ENCODE measurements at regions not wholly inside any gene's neighbourhood (a gene's known extent, or its start where the extent isn't known, plus 50 kb on each side); places are given as distances from the start of the nearest gene placed in this dataset.
"Not testable (repeated sequence)": the region's sequence is repeated elsewhere in the genome, so short reads cannot be mapped to it uniquely, and the experiment has no call there.

GRCh38 chr9:102185962-102186361 is 447.5 kb upstream of the GRIN3A start:
- H3K4me3 ChIP-seq (replicated peaks; ENCODE audit: low read depth, low read length) = no peak overlapping the region
- no peaks in the 10 kb centered on the region for H3K27me3 ChIP-seq (replicated peaks; ENCODE audit: control insufficient read depth, insufficient read depth, low read length)
- no peak for DNase-seq (ENCODE audit: extremely low read depth, insufficient read length)
- TF ChIP-seq CTCF (IDR thresholded peaks at IDR 0.05; ENCODE audit: insufficient read depth, low read length, poor library complexity, severe bottlenecking) = no peak
- H3K36me3 ChIP-seq (ENCODE audit: control insufficient read depth, insufficient read depth, low read length) = no peaks in the 10 kb centered on the region

GRCh38 chr9:102185371-102185770 is 446.9 kb upstream of the GRIN3A start:
- H3K27me3 ChIP-seq (replicated peaks; ENCODE audit: control insufficient read depth, insufficient read depth, low read length) = no peaks in the 10 kb centered on the region
- no peak overlapping the region for H3K4me3 ChIP-seq (replicated peaks; ENCODE audit: low read depth, low read length)
- no peak for TF ChIP-seq CTCF (IDR thresholded peaks at IDR 0.05; ENCODE audit: insufficient read depth, low read length, poor library complexity, severe bottlenecking)
- no peak for DNase-seq (ENCODE audit: extremely low read depth, insufficient read length)
- no peaks in the 10 kb centered on the region for H3K36me3 ChIP-seq (ENCODE audit: control insufficient read depth, insufficient read depth, low read length)

- H3K4me3 ChIP-seq (replicated peaks; ENCODE audit: low read depth, low read length) = no peak overlapping the region
- DNase-seq (ENCODE audit: extremely low read depth, insufficient read length) = no peak
- no peak for TF ChIP-seq CTCF (IDR thresholded peaks at IDR 0.05; ENCODE audit: insufficient read depth, low read length, poor library complexity, severe bottlenecking)
- no peaks in the 10 kb centered on the region for H3K36me3 ChIP-seq (ENCODE audit: control insufficient read depth, insufficient read depth, low read length)
- H3K27me3 ChIP-seq (replicated peaks; ENCODE audit: control insufficient read depth, insufficient read depth, low read length) = no peaks in the 10 kb centered on the region
These were observed 440.4 kb upstream of the GRIN3A start for GRCh38 chr9:102178811-102179210.

- DNase-seq (ENCODE audit: extremely low read depth, insufficient read length); H3K4me3 ChIP-seq (replicated peaks; ENCODE audit: low read depth, low read length); H3K27me3 ChIP-seq (replicated peaks; ENCODE audit: control insufficient read depth, insufficient read depth, low read length); H3K36me3 ChIP-seq (ENCODE audit: control insufficient read depth, insufficient read depth, low read length): not testable (repeated sequence)
These were observed 435.8 kb upstream of the GRIN3A start for GRCh38 chr9:102174202-102174601.

- no peaks in the 10 kb centered on the region for H3K36me3 ChIP-seq (ENCODE audit: control insufficient read depth, insufficient read depth, low read length)
- no peak for TF ChIP-seq CTCF (IDR thresholded peaks at IDR 0.05; ENCODE audit: insufficient read depth, low read length, poor library complexity, severe bottlenecking)
- no peak for DNase-seq (ENCODE audit: extremely low read depth, insufficient read length)
These were observed 425.8 kb upstream of the GRIN3A start for GRCh38 chr9:102164247-102164646.

GRCh38 chr9:102153081-102153480 is 414.6 kb upstream of the GRIN3A start:
- not testable (repeated sequence) for DNase-seq (ENCODE audit: extremely low read depth, insufficient read length); H3K27me3 ChIP-seq (replicated peaks; ENCODE audit: control insufficient read depth, insufficient read depth, low read length); H3K4me3 ChIP-seq (replicated peaks; ENCODE audit: low read depth, low read length); H3K36me3 ChIP-seq (ENCODE audit: control insufficient read depth, insufficient read depth, low read length)

More at GRCh38 chr9:102164247-102164646, 425.8 kb upstream of the GRIN3A start:
- H3K4me3 ChIP-seq (replicated peaks; ENCODE audit: low read depth, low read length) = no peak overlapping the region
- no peaks in the 10 kb centered on the region for H3K27me3 ChIP-seq (replicated peaks; ENCODE audit: control insufficient read depth, insufficient read depth, low read length)

GRCh38 chr9:102135768-102136167 is 397.3 kb upstream of the GRIN3A start:
- Histone ChIP-seq H3K27me3 (replicated peaks; ENCODE audit: control insufficient read depth, insufficient read depth, low read length) (no peaks in the 10 kb centered on the region), H3K36me3 (ENCODE audit: control insufficient read depth, insufficient read depth, low read length) (no peaks in the 10 kb centered on the region), H3K4me3 (replicated peaks; ENCODE audit: low read depth, low read length) (no peak overlapping the region)
- TF ChIP-seq CTCF (IDR thresholded peaks at IDR 0.05; ENCODE audit: insufficient read depth, low read length, poor library complexity, severe bottlenecking) = no peak
- DNase-seq (ENCODE audit: extremely low read depth, insufficient read length) = no peak

All from GM06990 (cell line).